HG03175 (cell line): ENCODE measurements at regions not wholly inside any gene's neighbourhood (a gene's known extent, or its start where the extent isn't known, plus 50 kb on each side); places are given as distances from the start of the nearest gene placed in this dataset.

Experiments used
- ATAC-seq: cut with Tn5 transposase; IDR thresholded peaks from one replicate; pipeline ENCODE4 v1.9.1; 2021; ENCODE audit warnings: mild to moderate bottlenecking, moderate library complexity; ENCODE audit not compliant: unreplicated experiment

- no peak for ATAC-seq
These were observed 295.9 kb upstream of the ZNF32 start for GRCh38 chr10:43944381-43945093.

DNA sequence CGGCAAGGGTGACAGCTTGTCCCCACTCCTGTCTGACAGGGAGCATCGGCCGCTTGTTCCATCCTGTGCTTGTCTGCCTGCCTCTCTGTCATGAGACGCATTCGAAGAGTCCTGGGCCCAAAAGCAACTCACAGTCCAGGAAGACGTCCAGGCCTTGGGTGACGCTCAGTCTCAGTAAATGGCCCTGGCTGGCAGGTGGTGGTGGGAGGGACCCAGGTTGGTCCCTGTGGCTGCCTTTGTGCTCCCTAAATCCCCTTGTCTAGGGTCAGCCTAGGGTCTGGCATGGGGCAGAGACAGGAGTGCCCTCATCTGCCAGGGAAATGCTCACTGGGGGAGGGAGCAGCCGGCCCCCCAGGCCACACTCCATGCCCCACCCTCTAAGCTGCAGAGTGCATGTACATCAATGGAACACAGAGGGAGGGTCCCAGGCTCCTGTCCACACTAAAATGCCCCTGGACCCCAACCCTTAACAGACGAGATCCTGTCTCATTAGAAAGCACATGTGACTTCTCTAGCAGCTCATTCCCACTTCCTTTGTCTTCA lies 295.2 kb upstream of the ZNF32 start:
- ATAC-seq: no peak

DNA sequence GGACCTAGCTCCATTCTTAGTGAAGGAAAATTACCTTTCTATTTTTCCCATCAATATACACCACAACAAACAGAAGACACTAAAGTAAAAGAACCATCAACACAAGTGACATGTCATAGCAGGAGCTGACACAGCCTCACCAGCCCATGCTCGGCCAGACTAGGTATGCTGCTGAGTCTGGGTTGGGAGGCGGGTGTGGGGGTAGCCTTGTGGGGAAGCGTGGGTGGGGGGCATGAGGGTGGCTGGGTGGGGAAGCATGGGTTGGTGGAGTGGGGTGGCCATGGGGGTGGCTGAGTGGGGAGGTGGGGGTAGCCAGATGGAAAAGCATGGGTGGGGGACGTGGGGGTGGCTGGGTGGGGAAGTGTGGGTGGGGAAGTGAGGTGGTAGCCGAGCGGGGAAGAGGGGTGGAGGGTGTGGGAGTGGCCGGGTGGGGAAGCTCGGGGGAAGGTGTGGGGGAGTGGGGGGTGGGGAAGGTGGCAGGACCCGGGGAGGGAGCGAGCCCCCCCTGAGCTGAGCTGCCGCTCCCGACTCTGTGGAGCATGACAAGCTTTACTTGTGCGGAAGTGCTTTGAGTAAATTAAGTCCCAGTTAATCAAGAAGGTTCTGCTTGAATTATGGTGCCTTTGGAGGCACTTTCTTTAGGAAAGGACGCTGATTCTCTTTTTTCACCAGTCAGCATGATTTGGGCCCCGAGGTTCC lies 294.6 kb upstream of the ZNF32 start:
- ATAC-seq: no peak

DNA sequence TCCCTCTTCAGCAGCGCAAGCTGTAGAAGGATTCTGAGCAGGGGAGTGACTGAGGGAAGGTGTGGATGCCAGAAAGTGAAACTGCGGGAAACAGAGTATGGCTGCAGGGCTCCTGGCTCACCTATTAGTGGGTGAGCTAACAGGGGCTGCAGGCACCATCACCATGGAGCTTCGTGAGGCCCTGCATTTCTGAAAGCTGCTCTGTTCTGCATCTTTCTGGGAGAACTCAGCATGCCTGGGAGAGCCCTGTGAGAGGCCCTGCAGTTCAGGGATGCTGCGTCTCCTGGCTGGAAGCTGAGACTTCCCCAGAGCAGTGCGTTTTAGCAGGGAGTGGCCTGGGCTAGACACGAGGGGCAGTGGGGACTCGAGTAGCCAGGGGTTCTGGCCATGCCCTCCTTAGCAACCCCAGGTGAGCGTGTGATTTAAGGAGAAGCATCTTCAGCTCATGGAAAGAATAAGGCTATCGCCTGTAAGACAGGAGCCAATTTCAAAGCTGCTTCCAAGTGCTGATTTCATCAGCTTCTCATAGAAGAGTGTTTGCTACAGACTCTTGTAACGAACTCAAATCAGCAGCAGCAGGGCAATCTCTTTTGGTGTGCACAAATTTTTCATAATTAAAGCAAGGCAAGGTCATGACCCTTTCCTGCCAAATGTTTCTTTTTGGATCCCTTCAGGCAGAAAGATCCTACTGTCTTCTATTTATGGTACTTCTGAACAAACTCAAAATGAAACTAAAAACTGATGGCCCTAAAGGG lies 293.6 kb upstream of the ZNF32 start:
- ATAC-seq: no peak

GRCh38 chr10:43940898-43941837 lies 292.5 kb upstream of the ZNF32 start:
- ATAC-seq: no peak

GRCh38 chr10:43939939-43940820 lies 291.5 kb upstream of the ZNF32 start:
- ATAC-seq: no peak

- no peak for ATAC-seq
These were observed 290.8 kb upstream of the ZNF32 start for GRCh38 chr10:43939389-43939938.

GRCh38 chr10:43938810-43939209 lies 290.1 kb upstream of the ZNF32 start:
- no peak for ATAC-seq

- no peak for ATAC-seq
These were observed 282.7 kb upstream of the ZNF32 start for GRCh38 chr10:43931308-43931930.

GRCh38 chr10:43930777-43931176 lies 282.1 kb upstream of the ZNF32 start:
- ATAC-seq: no peak

DNA sequence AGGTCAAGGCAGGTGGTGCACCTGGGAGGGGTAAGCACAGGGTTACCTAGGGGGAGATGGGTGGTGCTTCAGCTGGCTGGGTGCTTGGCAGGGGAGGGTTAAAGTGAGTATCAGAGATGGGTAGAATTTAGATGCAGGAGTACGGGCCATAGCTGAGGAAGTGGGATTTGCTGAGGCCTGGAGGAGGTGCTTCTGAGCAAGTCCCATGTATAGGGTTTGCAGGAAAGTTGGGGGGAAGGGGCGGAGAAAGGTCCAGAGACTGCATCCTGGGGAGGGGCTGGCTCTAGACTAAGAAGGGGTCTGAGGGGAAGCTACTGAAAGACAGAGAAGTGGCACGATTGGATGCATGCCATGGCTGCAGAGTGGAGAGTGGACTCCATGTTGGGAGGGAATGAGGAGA lies 281.6 kb upstream of the ZNF32 start:
- no peak for ATAC-seq

GRCh38 chr10:43929122-43929521 lies 280.4 kb upstream of the ZNF32 start:
- ATAC-seq: no peak

DNA sequence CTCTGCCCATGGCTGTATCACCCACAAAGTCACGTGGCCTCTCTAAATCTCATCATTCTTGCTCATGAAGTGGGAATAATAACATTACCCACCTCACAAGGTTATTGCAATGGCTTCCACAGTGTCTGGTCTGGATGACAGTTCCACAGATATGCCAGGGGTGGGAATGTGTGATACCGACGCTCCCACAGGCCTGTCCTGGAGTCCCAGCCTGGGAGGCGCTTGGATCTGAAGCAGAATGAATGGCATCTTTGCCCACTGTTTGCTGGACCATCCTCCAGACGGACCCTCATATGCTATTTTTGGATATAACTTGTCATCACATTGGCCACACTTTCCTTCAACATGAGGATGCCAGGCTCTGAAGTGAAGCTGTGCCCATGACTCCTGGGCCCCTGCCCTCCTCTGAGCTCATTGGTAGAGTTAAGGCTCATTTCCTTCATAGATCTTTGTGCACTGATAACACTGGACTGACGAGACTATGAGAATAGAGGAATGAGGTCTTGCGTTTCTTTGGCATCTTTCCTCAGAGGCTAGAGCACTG lies 279.8 kb upstream of the ZNF32 start:
- no peak for ATAC-seq

DNA sequence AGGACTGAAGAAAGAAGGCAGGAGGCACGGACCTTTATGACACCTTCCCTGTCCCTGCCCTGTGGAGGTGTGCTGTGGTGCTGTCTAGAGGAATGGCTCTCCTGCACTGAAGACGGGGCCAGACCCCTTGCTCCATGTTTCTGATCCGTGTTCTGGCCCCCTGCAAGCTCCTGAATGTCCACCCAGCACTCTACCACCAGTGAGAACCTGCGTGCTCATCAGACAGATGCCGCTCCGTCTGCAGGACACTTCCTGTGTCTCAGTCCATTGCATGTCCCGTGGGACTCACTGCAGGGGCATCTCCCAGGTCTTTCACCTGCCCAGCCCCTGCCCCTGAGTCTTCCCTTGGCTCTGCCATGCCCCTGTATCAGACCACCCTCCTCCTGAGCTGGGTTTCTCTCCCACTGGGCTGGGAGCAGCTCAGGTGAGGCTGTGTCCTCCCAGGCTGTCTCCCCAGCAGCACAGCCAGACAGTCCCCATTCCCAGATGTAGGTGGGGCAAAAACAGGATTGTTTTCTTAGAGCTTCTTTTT lies 278.3 kb upstream of the ZNF32 start:
- ATAC-seq: no peak

DNA sequence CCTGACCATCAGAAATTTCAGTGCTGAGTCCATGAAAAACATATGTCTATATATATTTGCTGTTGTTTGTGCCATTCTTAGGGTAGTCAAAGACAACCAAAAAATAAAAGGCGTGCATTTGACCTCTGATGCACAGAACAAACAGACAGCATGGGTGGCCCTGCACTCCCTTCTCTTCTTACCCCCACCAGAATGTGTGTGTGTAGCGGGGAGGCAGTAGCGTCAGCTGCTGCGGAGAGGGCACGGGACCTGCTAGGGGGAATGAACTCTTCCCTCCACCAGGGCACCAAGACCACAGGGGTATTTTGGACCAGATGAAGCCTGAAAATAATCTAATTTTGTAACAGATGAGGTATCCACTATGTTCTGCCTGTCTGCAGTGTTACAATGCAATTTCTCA lies 277.7 kb upstream of the ZNF32 start:
- ATAC-seq: no peak

GRCh38 chr10:43925793-43926192 lies 277.1 kb upstream of the ZNF32 start:
- no peak for ATAC-seq

- no peak for ATAC-seq
These were observed 274.6 kb upstream of the ZNF32 start for GRCh38 chr10:43923328-43923727.
